Fibroblast of villous mesenchyme (primary cell): ENCODE measurements at regions not wholly inside any gene's neighbourhood (a gene's known extent, or its start where the extent isn't known, plus 50 kb on each side); places are given as distances from the start of the nearest gene placed in this dataset.

ENCODE experiments used
- DNase-seq: peaks from one replicate; pipeline ENCODE4 v3.0.0-alpha.2; 2010; ENCODE audit warnings: low read depth
- H3K4me3 ChIP-seq: 2 replicates; pipeline ENCODE4 v1.5.1; 2011; ENCODE audit warnings: low read depth, mild to moderate bottlenecking, low read length
- TF ChIP-seq, protein P1 (sequence below): IDR thresholded peaks from 2 replicates; pipeline ENCODE4 v1.5.1; 2012; ENCODE audit warnings: low read depth, mild to moderate bottlenecking, low read length; ENCODE audit not compliant: insufficient read depth

DNA sequence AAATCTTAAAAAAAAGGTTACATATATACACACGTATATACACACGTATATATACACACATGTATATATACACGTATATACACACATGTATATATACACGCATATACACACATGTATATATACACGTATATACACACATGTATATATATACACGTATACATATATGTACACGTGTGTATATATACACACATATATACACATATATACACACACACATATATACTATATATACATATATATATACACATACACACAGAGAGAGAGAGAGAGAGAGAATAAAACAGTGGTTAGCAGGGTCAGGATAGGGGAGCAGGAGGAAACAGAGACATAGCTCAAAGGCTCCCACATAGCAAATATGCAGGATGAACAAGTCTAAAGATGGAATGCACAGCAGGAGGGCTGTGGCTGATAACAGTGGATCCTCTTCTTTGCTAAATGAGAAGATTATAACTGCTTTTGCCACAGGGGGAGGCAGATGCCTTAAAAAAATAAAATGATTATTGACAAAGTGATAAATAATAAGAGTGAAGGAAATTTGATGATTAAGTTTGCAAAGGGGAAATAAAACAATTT lies 714.5 kb downstream of the UQCRFS1 start:
- TF ChIP-seq, protein P1, sequence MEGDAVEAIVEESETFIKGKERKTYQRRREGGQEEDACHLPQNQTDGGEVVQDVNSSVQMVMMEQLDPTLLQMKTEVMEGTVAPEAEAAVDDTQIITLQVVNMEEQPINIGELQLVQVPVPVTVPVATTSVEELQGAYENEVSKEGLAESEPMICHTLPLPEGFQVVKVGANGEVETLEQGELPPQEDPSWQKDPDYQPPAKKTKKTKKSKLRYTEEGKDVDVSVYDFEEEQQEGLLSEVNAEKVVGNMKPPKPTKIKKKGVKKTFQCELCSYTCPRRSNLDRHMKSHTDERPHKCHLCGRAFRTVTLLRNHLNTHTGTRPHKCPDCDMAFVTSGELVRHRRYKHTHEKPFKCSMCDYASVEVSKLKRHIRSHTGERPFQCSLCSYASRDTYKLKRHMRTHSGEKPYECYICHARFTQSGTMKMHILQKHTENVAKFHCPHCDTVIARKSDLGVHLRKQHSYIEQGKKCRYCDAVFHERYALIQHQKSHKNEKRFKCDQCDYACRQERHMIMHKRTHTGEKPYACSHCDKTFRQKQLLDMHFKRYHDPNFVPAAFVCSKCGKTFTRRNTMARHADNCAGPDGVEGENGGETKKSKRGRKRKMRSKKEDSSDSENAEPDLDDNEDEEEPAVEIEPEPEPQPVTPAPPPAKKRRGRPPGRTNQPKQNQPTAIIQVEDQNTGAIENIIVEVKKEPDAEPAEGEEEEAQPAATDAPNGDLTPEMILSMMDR = no peak
- no peak for DNase-seq
- H3K4me3 ChIP-seq = no peak overlapping the region

DNA sequence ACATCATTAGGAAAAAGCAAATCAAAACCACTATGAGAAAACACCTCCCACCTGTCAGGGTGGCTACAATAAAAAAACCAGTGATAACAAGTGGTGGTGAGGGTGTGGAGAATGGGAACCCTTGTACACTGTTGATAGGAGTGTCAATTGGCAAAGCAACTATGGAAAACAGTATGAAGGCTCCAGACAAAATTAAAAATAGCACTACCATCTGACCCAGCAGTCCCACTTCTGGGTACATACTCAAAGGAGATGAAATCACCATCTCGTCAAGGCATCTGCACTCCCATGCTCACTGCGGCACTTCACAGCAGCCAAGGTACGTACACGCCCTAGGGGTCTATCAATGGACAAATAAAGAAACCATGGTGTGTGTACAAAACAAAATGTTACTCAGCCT lies 715.1 kb downstream of the UQCRFS1 start:
- TF ChIP-seq, protein P1 = no peak
- DNase-seq = no peak
- H3K4me3 ChIP-seq = no peak overlapping the region

DNA sequence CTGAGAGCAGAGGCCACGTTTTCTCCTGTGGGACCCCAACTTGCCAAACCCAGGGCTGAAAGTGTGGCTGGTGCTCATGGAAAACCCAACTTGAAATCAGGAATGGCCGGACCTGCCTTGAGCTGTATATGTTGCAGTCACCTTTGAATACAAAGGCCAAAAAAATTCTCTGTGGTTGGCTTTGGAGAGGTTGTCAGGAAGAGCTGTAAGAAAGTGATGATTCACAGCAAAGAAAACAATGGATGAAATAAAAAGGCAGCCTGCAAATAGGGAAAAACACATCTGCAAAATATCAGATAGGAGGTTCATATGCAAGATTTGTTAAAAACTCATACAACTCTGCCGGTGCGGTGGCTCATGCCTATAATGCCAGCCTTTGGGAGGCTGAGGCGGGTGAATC lies 715.8 kb downstream of the UQCRFS1 start:
- DNase-seq = no peak
- H3K4me3 ChIP-seq = no peak overlapping the region
- TF ChIP-seq, protein P1 = no peak

DNA sequence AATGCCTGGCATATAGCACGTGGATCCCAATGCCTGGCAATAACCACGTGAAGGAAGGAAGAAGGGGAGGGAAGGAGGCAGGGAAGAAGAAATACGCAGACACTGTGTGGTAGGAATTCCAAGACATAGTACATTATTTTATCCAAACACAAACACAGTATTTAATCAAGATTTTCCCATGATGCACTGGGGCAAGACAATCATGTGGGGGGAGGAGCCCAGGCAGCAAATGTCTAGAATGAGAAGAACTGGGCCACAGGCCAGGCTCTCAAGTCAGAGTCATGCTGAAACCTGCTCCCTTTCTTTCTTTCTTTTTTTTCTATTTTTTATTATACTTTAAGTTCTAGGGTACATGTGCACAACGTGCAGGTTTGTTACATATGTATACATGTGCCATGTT lies 717.9 kb downstream of the UQCRFS1 start:
- TF ChIP-seq, protein P1 = no peak
- H3K4me3 ChIP-seq = no peak overlapping the region
- DNase-seq = no peak

DNA sequence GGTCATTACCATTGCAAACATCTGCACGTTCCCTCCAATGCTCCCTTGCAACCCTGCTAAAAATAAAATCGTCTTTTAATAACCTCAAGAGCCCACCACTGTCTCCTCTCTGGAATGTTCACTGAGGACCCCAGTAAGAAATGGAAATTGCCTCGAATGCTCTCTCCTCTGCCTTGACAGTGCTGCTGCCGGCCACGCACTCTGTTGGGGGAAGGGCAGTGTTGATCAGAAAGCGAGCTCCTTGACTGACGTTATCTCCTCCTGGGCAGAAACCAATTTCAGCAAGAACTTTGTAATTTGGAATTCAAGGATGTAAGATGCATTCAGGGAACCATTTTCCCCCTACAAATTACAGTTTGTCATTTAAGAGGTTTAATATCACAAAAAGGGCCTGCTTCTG lies 718.5 kb downstream of the UQCRFS1 start:
- no peak overlapping the region for H3K4me3 ChIP-seq
- TF ChIP-seq, protein P1 = no peak
- no peak for DNase-seq

DNA sequence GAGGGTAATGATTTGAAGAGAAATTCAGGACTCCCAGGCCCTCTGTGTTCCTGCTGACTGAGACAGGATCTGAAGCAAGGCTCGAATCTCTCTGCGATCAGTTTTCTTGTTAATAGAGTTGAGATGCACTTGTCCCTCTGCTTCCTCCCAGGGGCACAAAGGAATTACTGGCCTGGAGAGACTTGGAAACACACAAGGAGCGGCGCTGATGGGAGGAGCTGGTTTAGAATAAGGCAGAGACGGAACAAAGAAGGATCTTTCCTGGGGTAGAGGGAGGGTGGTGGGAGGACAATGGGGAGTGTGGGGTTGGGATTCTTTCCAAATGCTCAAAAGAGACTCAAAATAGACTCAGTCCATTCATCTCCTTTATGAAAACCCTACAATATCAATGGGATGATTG lies 719.1 kb downstream of the UQCRFS1 start:
- no peak overlapping the region for H3K4me3 ChIP-seq
- TF ChIP-seq, protein P1 = no peak
- DNase-seq = no peak

DNA sequence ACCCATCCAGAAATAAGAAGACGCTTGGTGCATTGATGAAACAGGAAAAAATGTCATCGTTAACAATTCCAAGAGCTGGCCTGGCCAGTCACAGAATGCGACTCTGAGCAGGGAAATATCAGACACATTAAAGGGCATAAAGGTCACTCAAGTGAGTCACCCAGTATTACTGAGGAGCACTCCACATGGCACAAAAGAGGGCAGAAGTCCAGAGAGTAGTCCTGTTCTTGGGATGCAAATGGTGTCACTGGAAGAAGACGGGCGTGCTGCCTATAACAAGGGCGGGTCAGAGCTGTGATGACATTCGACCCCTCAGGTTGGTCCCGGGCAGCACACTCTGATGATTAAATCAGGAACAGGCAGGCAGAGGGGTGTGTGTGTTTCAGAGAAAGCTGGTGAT lies 720.3 kb downstream of the UQCRFS1 start:
- no peak overlapping the region for H3K4me3 ChIP-seq
- no peak for DNase-seq
- TF ChIP-seq, protein P1 = no peak
